KMS-11 (cell line): ENCODE measurements at regions not wholly inside any gene's neighbourhood (a gene's known extent, or its start where the extent isn't known, plus 50 kb on each side); places are given as distances from the start of the nearest gene placed in this dataset.

ENCODE experiments used
- H2AFZ ChIP-seq: fragments of 200-600 bp; sonication (generic); 2 replicates; pipeline ENCODE4 v1.6.1; 2016; ENCODE audit warnings: antibody characterized with exemption, mixed run types, low read depth
- H3K27ac ChIP-seq: fragments of 200-600 bp; sonication (generic); 2 replicates; pipeline ENCODE4 v1.6.1; 2016; ENCODE audit warnings: mild to moderate bottlenecking, mixed run types
- H3K27me3 ChIP-seq: fragments of 200-600 bp; sonication (generic); 2 replicates; pipeline ENCODE4 v1.6.1; 2017; ENCODE audit warnings: mild to moderate bottlenecking, low read depth, mixed run types, moderate library complexity; ENCODE audit not compliant: insufficient read depth
- H3K36me3 ChIP-seq: fragments of 200-600 bp; sonication (generic); 2 replicates; pipeline ENCODE4 v1.6.1; 2017; ENCODE audit warnings: mild to moderate bottlenecking, mixed run types; ENCODE audit not compliant: insufficient read depth
- H3K4me1 ChIP-seq: fragments of 200-600 bp; sonication (generic); 2 replicates; pipeline ENCODE4 v1.6.1; 2016; ENCODE audit warnings: mild to moderate bottlenecking, low read depth, mixed run types; ENCODE audit not compliant: poor library complexity, severe bottlenecking
- H3K4me2 ChIP-seq: fragments of 200-600 bp; sonication (generic); 2 replicates; pipeline ENCODE4 v1.7.0; 2016; ENCODE audit warnings: mild to moderate bottlenecking, mixed run types
- H3K4me3 ChIP-seq: fragments of 200-600 bp; sonication (generic); IDR thresholded peaks from 2 replicates; pipeline ENCODE4 v1.6.1; 2017; ENCODE audit warnings: low read depth, low read length, mixed read lengths; ENCODE audit not compliant: insufficient read depth
- H3K79me2 ChIP-seq: fragments of 200-600 bp; sonication (generic); 2 replicates; pipeline ENCODE4 v1.6.1; 2016; ENCODE audit warnings: low read depth, mixed run types; ENCODE audit not compliant: insufficient read depth
- H3K9ac ChIP-seq: fragments of 200-600 bp; sonication (generic); 2 replicates; pipeline ENCODE4 v1.6.1; 2016; ENCODE audit warnings: mild to moderate bottlenecking, mixed run types
- H4K20me1 ChIP-seq: fragments of 200-600 bp; sonication (generic); 2 replicates; pipeline ENCODE4 v1.6.1; 2016; ENCODE audit warnings: mild to moderate bottlenecking, mixed run types; ENCODE audit not compliant: insufficient read depth
- TF ChIP-seq, protein P1 (sequence below): fragments of 200-600 bp; sonication (generic); conservative IDR thresholded peaks from 2 replicates; pipeline ENCODE4 v1.6.1; 2017; ENCODE audit warnings: low read depth, mild to moderate bottlenecking, antibody characterized with exemption, low read length, moderate library complexity, mixed read lengths

DNA sequence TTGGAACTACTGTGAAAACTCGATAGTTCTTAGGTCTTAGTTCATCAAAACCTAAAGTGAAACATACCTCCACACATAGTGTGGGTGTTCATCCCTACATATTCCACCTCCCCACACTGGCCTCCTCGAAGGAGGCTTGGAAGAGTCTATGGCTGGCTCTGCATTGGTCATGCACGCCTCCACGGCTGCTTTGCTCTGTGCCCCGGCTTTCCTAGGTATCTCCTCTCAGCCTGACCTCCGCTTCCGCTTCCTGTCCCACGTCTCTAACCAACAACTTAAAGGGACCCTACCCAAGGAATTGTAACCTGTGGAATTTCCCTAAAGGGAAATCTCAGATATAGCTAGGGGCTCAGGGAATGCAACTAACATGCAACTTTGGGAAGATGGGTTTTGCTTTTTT lies 79.7 kb upstream of the MBNL2 start:
- Histone ChIP-seq H3K4me1 (no peaks in the 10 kb centered on the region), H3K4me3 (no peak overlapping the region), H3K9ac (no peak overlapping the region)

DNA sequence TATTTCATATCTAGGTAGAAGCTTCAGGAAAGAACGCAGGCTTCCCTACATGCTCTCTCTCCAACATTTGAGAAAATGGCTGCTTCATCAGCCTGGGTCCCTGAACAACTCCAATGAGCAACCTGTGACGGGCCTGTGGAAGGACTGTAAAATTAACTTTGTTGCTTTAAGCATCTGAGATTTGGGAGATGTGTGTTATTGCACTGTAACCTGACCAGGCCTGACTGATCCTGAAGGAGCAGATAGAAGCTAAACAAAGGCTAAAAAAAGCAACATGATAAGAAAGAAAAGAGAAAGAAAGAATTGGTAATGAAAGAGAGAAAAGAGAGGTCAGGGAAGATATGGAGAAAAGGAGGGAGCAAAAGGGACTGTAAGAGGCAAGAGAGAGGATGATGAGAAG lies 77.1 kb upstream of the MBNL2 start:
- H3K9ac ChIP-seq: no peak overlapping the region

More for the DNA sequence above, 79.7 kb upstream of the MBNL2 start:
- Histone ChIP-seq H3K36me3 (no peaks in the 10 kb centered on the region), H2AFZ (no peak overlapping the region), H3K27ac (no peak overlapping the region), H3K27me3 (no peaks in the 10 kb centered on the region), H4K20me1 (no peaks in the 10 kb centered on the region), H3K4me2 (no peak overlapping the region), H3K79me2 (no peaks in the 10 kb centered on the region)
- TF ChIP-seq, protein P1, sequence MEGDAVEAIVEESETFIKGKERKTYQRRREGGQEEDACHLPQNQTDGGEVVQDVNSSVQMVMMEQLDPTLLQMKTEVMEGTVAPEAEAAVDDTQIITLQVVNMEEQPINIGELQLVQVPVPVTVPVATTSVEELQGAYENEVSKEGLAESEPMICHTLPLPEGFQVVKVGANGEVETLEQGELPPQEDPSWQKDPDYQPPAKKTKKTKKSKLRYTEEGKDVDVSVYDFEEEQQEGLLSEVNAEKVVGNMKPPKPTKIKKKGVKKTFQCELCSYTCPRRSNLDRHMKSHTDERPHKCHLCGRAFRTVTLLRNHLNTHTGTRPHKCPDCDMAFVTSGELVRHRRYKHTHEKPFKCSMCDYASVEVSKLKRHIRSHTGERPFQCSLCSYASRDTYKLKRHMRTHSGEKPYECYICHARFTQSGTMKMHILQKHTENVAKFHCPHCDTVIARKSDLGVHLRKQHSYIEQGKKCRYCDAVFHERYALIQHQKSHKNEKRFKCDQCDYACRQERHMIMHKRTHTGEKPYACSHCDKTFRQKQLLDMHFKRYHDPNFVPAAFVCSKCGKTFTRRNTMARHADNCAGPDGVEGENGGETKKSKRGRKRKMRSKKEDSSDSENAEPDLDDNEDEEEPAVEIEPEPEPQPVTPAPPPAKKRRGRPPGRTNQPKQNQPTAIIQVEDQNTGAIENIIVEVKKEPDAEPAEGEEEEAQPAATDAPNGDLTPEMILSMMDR: no peak

DNA sequence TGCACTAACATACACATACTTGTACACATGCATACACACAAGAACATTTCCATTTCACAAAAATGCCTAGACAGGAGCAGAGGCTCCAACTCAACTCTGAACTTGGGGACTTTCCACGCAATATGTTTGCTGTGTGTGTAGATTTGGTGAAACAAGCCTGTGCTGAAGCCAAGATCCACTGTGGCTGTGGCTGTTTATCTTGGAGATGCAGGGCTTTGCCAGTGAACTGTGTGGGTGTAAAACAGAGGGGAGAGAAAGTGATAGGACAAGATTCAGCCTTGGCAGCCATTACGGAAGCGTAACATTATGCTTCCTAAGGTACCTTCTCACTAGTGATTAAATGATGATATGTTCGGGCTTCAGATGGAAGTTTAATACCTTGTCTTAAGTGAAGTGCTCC lies 73.2 kb upstream of the MBNL2 start:
- H3K4me1 ChIP-seq: no peaks in the 10 kb centered on the region
- no peaks in the 10 kb centered on the region for H3K27me3 ChIP-seq
- no peaks in the 10 kb centered on the region for H3K79me2 ChIP-seq
- no peak overlapping the region for H3K27ac ChIP-seq
- H2AFZ ChIP-seq: no peak overlapping the region
- no peak overlapping the region for H3K9ac ChIP-seq
- H3K36me3 ChIP-seq: no peaks in the 10 kb centered on the region
- H4K20me1 ChIP-seq: no peaks in the 10 kb centered on the region
- H3K4me3 ChIP-seq: no peak overlapping the region
- TF ChIP-seq, protein P1: no peak
- no peak overlapping the region for H3K4me2 ChIP-seq

More for the DNA sequence above, 77.1 kb upstream of the MBNL2 start:
- Histone ChIP-seq H2AFZ (no peak overlapping the region), H3K4me3 (no peak overlapping the region), H3K4me1 (no peaks in the 10 kb centered on the region), H4K20me1 (no peaks in the 10 kb centered on the region), H3K27ac (no peak overlapping the region), H3K4me2 (no peak overlapping the region), H3K79me2 (no peaks in the 10 kb centered on the region), H3K27me3 (no peaks in the 10 kb centered on the region), H3K36me3 (no peaks in the 10 kb centered on the region)
- TF ChIP-seq, protein P1: no peak

DNA sequence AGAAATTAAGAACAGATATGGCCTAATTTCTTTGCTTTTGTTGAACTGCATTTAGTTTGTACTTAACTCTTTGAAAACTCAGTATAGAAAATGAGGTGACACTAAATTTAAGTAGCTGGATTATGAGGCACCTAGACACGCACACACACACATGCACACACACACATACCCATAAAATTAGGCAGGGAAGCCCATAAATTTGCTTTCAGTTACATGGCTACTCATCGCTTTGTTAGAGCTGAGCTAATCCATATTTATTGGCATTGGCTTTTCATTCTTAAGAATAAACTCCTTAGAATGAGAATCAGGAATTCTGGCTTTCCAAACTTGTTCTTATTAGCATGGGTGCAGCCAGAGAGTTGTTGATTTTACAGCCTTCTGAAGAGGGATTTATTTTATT lies 61.7 kb upstream of the MBNL2 start:
- Histone ChIP-seq H3K9ac (no peak overlapping the region), H2AFZ (no peak overlapping the region), H3K4me2 (no peak overlapping the region), H3K27me3 (no peaks in the 10 kb centered on the region), H3K36me3 (no peaks in the 10 kb centered on the region), H3K27ac (no peak overlapping the region), H3K79me2 (no peaks in the 10 kb centered on the region), H4K20me1 (no peaks in the 10 kb centered on the region), H3K4me1 (no peaks in the 10 kb centered on the region), H3K4me3 (no peak overlapping the region)
- TF ChIP-seq, protein P1: no peak
